ENCODE measurements at regions not wholly inside any gene's neighbourhood (a gene's known extent, or its start where the extent isn't known, plus 50 kb on each side); places are given as distances from the start of the nearest gene placed in this dataset.

GRCh38 chr9:89928106-89928505 is 323.3 kb downstream of the GADD45G start:
- no peak overlapping the region for H3K4me3 ChIP-seq (ENCODE audit: insufficient read length, low read depth)
- no peak for TF ChIP-seq YY1 (IDR thresholded peaks at IDR 0.05; ENCODE audit: insufficient read depth, insufficient read length)
- TF ChIP-seq SUZ12 (IDR thresholded peaks at IDR 0.05; ENCODE audit: extremely low read depth, insufficient read depth, insufficient read length), result no peak
- TF ChIP-seq ZNF274 (IDR thresholded peaks at IDR 0.05; ENCODE audit: low read depth, low read length), result no peak
- H3K27me3 ChIP-seq (ENCODE audit: insufficient read depth, insufficient read length), result no peaks in the 10 kb centered on the region
- no peaks in the 10 kb centered on the region for H3K36me3 ChIP-seq (ENCODE audit: insufficient read depth, insufficient read length, low read length)
- DNase-seq (ENCODE audit: low read depth, low spot score), result no peak
- no peaks in the 10 kb centered on the region for H3K4me1 ChIP-seq (ENCODE audit: insufficient read depth, insufficient read length)
- no peak overlapping the region for H3K9ac ChIP-seq (ENCODE audit: insufficient read length, low read depth)
- H3K9me3 ChIP-seq (ENCODE audit: insufficient read depth, low read length), result no peaks in the 10 kb centered on the region

GRCh38 chr9:89928521-89929275 is 323.9 kb downstream of the GADD45G start:
- Histone ChIP-seq H3K9ac (ENCODE audit: insufficient read length, low read depth) (no peak overlapping the region), H3K4me1 (ENCODE audit: insufficient read depth, insufficient read length) (no peaks in the 10 kb centered on the region), H3K4me3 (ENCODE audit: insufficient read length, low read depth) (no peak overlapping the region), H3K36me3 (ENCODE audit: insufficient read depth, insufficient read length, low read length) (no peaks in the 10 kb centered on the region), H3K27me3 (ENCODE audit: insufficient read depth, insufficient read length) (no peaks in the 10 kb centered on the region), H3K9me3 (ENCODE audit: insufficient read depth, low read length) (no peaks in the 10 kb centered on the region)
- TF ChIP-seq YY1 (IDR thresholded peaks at IDR 0.05; ENCODE audit: insufficient read depth, insufficient read length) (no peak), SUZ12 (IDR thresholded peaks at IDR 0.05; ENCODE audit: extremely low read depth, insufficient read depth, insufficient read length) (no peak), ZNF274 (IDR thresholded peaks at IDR 0.05; ENCODE audit: low read depth, low read length) (no peak)
- no peak for DNase-seq (ENCODE audit: low read depth, low spot score)

DNA sequence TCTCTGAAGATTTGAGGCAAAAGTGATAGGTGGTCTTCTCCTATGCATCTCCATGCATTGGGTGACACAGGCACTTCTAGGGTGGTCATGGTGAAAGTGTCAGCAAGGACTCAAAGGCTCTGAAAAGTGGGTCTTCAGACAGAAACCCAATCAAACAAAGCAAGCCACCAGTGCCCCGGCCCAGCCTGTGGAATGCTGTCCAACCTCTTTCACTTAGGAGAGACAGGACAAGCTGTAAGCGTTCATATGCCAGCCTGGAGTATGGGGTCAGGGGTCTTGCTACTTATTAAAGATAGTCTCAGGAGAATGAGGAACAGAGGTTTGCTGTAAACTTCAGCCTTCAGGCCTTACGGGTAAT is 324.5 kb downstream of the GADD45G start:
- no peaks in the 10 kb centered on the region for H3K36me3 ChIP-seq (ENCODE audit: insufficient read depth, insufficient read length, low read length)
- H3K4me1 ChIP-seq (ENCODE audit: insufficient read depth, insufficient read length), result no peaks in the 10 kb centered on the region
- TF ChIP-seq SUZ12 (IDR thresholded peaks at IDR 0.05; ENCODE audit: extremely low read depth, insufficient read depth, insufficient read length) (no peak), ZNF274 (IDR thresholded peaks at IDR 0.05; ENCODE audit: low read depth, low read length) (no peak), YY1 (IDR thresholded peaks at IDR 0.05; ENCODE audit: insufficient read depth, insufficient read length) (no peak)

GRCh38 chr9:89929673-89930480 is 325.1 kb downstream of the GADD45G start:
- DNase-seq (ENCODE audit: low read depth, low spot score), result no peak
- H3K9ac ChIP-seq (ENCODE audit: insufficient read length, low read depth), result no peak overlapping the region
- H3K27me3 ChIP-seq (ENCODE audit: insufficient read depth, insufficient read length), result no peaks in the 10 kb centered on the region

More for the DNA sequence above, 324.5 kb downstream of the GADD45G start:
- no peak overlapping the region for H3K9ac ChIP-seq (ENCODE audit: insufficient read length, low read depth)
- H3K4me3 ChIP-seq (ENCODE audit: insufficient read length, low read depth), result no peak overlapping the region
- no peaks in the 10 kb centered on the region for H3K27me3 ChIP-seq (ENCODE audit: insufficient read depth, insufficient read length)
- no peak for DNase-seq (ENCODE audit: low read depth, low spot score)
- H3K9me3 ChIP-seq (ENCODE audit: insufficient read depth, low read length), result no peaks in the 10 kb centered on the region

DNA sequence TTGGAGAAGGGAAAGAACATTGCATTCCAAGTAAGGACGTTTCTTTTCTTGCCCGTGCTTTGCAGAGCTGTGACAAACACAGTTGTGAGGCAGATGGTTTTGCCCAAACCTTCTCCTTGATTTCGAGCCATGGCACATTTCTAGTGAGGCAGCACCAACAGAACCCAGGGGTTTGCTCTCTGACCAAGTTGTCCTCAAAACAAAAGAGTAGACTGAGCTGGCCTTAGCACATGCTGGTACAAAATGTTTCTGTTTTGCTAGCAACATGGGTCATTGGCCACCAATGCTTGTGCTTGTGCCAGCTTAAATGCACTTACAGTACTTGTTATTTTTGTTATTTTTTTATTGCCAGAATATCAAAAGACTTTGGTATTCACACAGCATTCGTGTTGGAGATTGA is 328.8 kb downstream of the GADD45G start:
- no peaks in the 10 kb centered on the region for H3K36me3 ChIP-seq (ENCODE audit: insufficient read depth, insufficient read length, low read length)
- no peak overlapping the region for H3K9ac ChIP-seq (ENCODE audit: insufficient read length, low read depth)
- TF ChIP-seq ZNF274 (IDR thresholded peaks at IDR 0.05; ENCODE audit: low read depth, low read length) (no peak), SUZ12 (IDR thresholded peaks at IDR 0.05; ENCODE audit: extremely low read depth, insufficient read depth, insufficient read length) (no peak)
- no peak for DNase-seq (ENCODE audit: low read depth, low spot score)
- H3K9me3 ChIP-seq (ENCODE audit: insufficient read depth, low read length), result no peaks in the 10 kb centered on the region
- H3K4me3 ChIP-seq (ENCODE audit: insufficient read length, low read depth), result no peak overlapping the region
- no peaks in the 10 kb centered on the region for H3K4me1 ChIP-seq (ENCODE audit: insufficient read depth, insufficient read length)
- H3K27me3 ChIP-seq (ENCODE audit: insufficient read depth, insufficient read length), result no peaks in the 10 kb centered on the region

More at GRCh38 chr9:89929673-89930480, 325.1 kb downstream of the GADD45G start:
- TF ChIP-seq YY1 (IDR thresholded peaks at IDR 0.05; ENCODE audit: insufficient read depth, insufficient read length), result no peak
- no peak for TF ChIP-seq SUZ12 (IDR thresholded peaks at IDR 0.05; ENCODE audit: extremely low read depth, insufficient read depth, insufficient read length)
- no peak for TF ChIP-seq ZNF274 (IDR thresholded peaks at IDR 0.05; ENCODE audit: low read depth, low read length)
- Histone ChIP-seq H3K4me3 (ENCODE audit: insufficient read length, low read depth) (no peak overlapping the region), H3K4me1 (ENCODE audit: insufficient read depth, insufficient read length) (no peaks in the 10 kb centered on the region), H3K9me3 (ENCODE audit: insufficient read depth, low read length) (no peaks in the 10 kb centered on the region), H3K36me3 (ENCODE audit: insufficient read depth, insufficient read length, low read length) (no peaks in the 10 kb centered on the region)

DNA sequence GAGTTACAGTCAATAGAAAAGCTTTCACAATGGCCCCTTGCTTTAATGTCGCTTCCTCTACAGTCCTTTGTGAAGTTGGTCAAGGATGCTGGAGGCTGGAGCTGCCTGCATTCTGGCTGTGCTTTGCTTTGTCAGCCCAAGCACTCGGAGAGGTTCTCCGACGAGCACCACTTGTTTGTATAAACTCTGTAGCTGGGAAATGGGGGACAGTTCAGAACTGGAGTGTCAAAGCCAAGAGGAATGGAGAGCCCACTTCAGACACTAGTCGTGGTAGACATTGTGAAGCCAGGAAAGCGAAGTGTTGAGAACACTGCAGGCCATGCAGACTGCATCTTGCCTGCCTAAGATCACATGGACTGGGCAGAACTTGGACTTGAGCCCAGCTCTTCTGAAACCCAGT is 330.3 kb downstream of the GADD45G start:
- Histone ChIP-seq H3K36me3 (ENCODE audit: insufficient read depth, insufficient read length, low read length) (no peaks in the 10 kb centered on the region), H3K4me3 (ENCODE audit: insufficient read length, low read depth) (no peak overlapping the region), H3K9ac (ENCODE audit: insufficient read length, low read depth) (no peak overlapping the region), H3K4me1 (ENCODE audit: insufficient read depth, insufficient read length) (no peaks in the 10 kb centered on the region), H3K9me3 (ENCODE audit: insufficient read depth, low read length) (no peaks in the 10 kb centered on the region), H3K27me3 (ENCODE audit: insufficient read depth, insufficient read length) (no peaks in the 10 kb centered on the region)
- no peak for DNase-seq (ENCODE audit: low read depth, low spot score)
- TF ChIP-seq SUZ12 (IDR thresholded peaks at IDR 0.05; ENCODE audit: extremely low read depth, insufficient read depth, insufficient read length) (no peak), ZNF274 (IDR thresholded peaks at IDR 0.05; ENCODE audit: low read depth, low read length) (no peak), YY1 (IDR thresholded peaks at IDR 0.05; ENCODE audit: insufficient read depth, insufficient read length) (no peak)

- TF ChIP-seq SUZ12 (IDR thresholded peaks at IDR 0.05; ENCODE audit: extremely low read depth, insufficient read depth, insufficient read length) (no peak), YY1 (IDR thresholded peaks at IDR 0.05; ENCODE audit: insufficient read depth, insufficient read length) (no peak), ZNF274 (IDR thresholded peaks at IDR 0.05; ENCODE audit: low read depth, low read length) (no peak)
- Histone ChIP-seq H3K9ac (ENCODE audit: insufficient read length, low read depth) (no peak overlapping the region), H3K4me3 (ENCODE audit: insufficient read length, low read depth) (no peak overlapping the region), H3K9me3 (ENCODE audit: insufficient read depth, low read length) (no peaks in the 10 kb centered on the region), H3K27me3 (ENCODE audit: insufficient read depth, insufficient read length) (no peaks in the 10 kb centered on the region), H3K4me1 (ENCODE audit: insufficient read depth, insufficient read length) (no peaks in the 10 kb centered on the region), H3K36me3 (ENCODE audit: insufficient read depth, insufficient read length, low read length) (no peaks in the 10 kb centered on the region)
- no peak for DNase-seq (ENCODE audit: low read depth, low spot score)
Measured at GRCh38 chr9:89935801-89936200, 331.0 kb downstream of the GADD45G start.
